Dedifferentiated amniotic fluid mesenchymal stem cell (primary cell): ENCODE measurements at regions not wholly inside any gene's neighbourhood (a gene's known extent, or its start where the extent isn't known, plus 50 kb on each side); places are given as distances from the start of the nearest gene placed in this dataset.

Source experiments
- DNase-seq: peaks from one replicate; pipeline ENCODE4 v3.0.0-alpha.2; 2016; ENCODE audit errors: extremely low spot score

DNA sequence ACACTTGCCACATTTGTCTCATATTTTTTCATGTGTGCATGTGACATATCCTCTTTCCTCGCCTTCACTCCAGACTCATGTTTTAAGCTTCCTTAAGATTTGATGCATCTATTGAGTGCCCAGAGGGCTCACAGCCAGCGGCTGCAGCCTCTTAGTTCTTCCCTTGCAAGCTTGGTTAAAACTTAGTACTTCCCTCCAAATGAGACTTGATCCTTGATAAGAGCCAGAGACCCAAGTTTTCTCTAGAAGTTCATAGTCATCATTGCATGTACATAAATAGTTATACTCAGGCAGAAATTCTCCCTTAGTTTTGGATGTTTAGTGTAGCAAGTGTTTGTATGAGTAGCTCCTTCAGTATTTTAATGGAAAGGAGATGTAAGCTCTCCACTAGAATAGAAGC lies 337.6 kb upstream of the B3GALT2 start:
- DNase-seq, result no peak

GRCh38 chr1:193520472-193520871 lies 334.1 kb upstream of the B3GALT2 start:
- DNase-seq, result no peak

GRCh38 chr1:193519922-193520321 lies 333.5 kb upstream of the B3GALT2 start:
- no peak for DNase-seq

GRCh38 chr1:193516755-193517388 lies 330.5 kb upstream of the B3GALT2 start:
- DNase-seq, result no peak

DNA sequence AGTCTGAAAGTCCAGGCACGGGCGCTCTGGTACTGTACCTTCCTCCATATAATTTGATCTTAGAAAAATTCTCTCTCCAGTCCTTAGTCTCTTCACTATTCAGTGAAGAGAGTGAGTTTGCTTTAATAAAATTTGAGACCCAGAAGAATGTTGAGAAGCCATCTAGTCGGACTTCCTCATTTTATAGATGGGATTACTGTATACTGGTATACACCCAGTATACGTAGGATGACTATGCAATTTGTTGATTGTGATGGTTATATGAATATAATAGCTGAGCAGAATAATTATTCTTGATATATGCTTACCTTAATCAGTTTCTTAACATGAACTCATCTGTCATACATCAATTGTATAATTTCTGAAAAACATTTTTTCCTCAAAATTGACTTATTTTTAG lies 328.0 kb upstream of the B3GALT2 start:
- no peak for DNase-seq

DNA sequence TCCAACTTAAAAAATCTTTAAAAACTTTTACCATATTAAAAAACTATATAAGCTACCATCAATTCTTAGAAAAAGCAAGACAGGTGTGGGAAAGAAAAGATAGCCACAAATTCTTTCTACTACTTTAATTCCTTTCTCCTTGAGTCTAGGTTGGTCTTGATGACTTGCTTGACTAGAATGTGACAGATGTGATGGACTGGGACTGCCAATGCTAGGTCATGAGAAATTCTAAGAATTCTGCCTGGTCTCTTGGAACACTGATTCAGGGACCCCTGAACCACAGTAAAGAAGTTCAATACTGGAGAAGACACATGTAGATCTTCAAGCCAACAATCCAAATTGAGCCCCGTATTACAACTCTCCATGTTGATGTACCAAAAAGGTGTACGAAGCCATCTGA lies 326.6 kb upstream of the B3GALT2 start:
- no peak for DNase-seq

GRCh38 chr1:193504920-193505319 lies 318.5 kb upstream of the B3GALT2 start:
- no peak for DNase-seq

DNA sequence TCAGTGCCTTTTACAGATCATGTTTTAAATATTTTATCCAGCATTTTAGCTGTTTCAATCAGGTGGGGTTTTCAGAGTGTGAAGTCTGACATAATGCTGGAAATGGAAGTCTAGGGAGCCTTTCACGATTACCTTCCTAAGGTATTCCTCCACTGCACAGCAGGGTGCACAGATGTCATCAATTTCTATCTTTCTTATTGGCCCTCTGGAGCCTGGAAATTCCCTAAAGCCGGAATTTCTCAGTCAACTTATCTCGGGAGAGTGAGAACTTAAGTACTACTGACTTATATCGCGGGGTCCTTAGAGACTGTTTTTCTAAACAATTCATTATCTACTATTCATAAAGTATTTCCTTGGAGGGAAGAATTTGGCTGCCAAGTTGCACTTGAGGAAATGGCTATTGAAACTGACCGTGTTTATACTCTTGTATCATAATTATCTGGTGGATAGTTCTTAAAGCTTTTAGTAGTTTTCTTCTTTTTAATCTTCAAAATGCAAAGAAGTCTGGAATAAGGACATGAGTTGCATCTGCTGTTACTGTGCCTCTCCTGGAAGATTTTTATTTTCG lies 311.8 kb upstream of the B3GALT2 start:
- DNase-seq, result no peak

DNA sequence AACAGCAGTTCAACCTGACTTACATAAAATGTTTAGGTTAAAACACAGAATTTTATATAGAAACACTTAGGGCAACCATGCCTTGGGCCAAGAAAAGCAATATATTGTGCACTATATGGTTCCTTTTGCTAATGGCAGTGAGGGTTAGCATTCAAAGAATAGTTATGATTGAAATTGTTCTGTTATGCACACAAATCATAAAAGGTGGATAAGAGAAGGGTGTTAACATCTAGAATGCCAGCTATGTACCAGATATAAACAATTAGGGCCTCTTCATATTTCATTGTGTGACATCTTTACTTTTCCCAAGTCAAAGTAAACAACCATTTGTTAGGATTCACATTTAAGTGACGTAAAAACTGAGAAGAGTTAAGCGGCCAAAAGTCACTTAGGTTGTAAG lies 308.0 kb upstream of the B3GALT2 start:
- no peak for DNase-seq

DNA sequence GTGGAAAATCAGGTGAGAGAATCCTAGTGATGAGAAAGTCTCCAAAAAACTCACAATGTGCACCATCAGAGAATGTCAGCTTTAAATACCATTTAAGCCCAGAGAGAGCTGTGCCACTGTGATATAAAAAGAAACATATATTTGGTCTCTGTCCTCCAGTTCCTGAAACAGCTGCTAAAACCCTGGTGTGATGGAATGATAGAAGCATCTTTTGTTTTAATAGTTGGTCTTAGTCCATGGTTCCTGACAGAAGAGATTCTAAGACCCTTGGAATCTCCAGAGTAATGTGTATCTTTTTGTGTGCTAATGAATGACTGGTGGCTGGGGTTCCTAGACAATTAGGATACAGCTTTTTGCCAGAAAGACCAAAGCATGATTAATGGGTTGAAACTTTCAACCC lies 302.8 kb upstream of the B3GALT2 start:
- DNase-seq, result no peak

DNA sequence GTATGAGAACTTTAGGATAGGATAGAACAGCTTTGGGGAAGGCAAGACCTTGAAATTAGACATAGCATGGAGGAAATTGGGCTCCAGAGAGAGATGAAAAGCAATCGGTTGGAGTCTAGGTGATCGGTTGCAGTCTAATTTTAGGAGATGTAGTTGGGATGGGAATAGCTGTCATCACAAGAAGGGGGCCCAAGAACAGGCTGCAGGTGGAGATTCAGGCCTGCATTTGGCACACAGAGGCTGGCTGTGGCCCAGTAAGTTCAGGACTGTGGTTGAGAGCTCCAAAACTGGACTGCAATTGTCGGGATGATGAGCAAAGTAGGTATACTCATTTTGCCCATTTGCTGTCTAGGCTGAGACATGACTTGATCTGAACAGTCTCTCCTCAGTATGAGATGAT lies 301.3 kb upstream of the B3GALT2 start:
- DNase-seq, result no peak

- DNase-seq, result no peak
Measured at GRCh38 chr1:193486671-193487229, 300.3 kb upstream of the B3GALT2 start.

- no peak for DNase-seq
Measured at GRCh38 chr1:193480755-193481154, 294.3 kb upstream of the B3GALT2 start.

DNA sequence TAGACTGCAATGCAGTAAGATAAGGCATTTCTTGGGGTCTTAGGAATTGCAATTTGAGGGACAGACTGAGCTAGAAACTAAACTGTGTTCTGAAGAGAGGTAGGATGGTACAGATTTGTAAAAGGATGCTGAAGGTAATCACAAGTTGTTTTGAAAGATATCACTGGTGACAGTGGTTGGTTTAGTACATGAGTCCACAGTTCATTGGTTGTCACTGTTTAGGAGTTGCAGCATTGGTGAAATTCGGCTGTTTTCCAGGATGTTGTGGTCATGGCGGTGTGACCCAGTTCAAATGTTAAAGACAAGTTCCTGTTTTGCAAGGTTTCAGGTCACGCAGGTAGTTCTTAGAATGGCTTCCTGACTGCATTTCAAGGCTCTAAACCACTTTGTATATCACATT lies 292.8 kb upstream of the B3GALT2 start:
- DNase-seq, result no peak

DNA sequence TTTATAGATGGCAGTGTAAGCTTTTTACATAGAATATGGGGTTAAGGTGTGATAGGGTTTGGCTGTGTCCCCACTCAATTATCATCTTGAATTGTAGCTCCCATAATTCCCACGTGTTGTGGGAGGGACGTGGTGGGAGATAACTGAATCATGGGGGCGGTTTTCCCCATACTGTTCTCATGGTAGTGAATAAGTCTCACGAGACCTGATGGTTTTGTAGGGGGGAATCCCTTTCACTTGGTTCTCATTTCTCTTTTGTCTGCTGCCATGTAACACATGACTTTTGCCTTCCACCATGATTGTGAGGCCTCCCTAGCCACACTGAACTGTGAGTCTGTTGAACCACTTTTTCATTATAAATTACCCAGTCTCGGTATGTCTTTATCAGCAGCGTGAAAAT lies 290.3 kb upstream of the B3GALT2 start:
- DNase-seq, result no peak

DNA sequence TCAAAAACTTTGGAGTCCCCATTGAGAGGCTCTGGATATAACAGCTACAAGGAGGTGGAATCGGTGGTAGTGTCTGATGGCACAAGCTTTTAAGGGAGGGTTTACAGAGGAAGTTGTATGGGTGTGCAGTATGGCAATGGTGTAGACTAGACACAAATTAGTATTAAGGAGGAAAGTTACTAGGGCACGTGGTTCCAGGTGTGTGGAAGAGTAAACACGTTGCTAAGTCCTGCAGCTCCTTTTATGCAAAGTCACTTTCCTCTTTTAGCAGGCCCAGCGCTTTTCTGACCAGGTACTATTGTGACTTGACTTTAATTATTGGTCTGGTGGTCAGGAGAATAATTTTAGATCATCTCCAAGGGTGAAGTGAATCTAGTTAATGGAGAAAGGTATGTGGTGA lies 287.5 kb upstream of the B3GALT2 start:
- DNase-seq, result no peak

GRCh38 chr1:193472838-193473398 lies 286.5 kb upstream of the B3GALT2 start:
- no peak for DNase-seq

DNA sequence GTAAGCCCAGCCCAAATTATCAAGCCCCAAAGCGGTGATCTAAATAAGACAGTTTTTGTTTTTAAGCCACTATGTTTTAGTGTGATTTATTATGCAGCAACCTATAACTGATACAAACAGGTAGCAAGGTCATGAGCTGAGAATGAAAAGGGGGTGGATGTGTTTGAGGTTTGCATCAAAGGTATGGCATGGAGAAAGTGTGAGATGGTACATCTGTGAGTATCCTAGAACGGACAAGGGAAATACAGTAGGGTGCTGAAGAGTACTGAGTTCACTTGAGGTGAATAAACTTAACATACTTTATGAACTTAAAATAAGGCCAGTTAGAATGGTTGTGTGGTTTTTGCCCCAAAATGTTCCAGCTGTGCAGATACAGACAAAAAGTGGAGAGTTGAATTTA lies 286.0 kb upstream of the B3GALT2 start:
- no peak for DNase-seq

- DNase-seq, result no peak
Measured at GRCh38 chr1:193471981-193472380, 285.6 kb upstream of the B3GALT2 start.

GRCh38 chr1:193463326-193463932 lies 277.0 kb upstream of the B3GALT2 start:
- no peak for DNase-seq

DNA sequence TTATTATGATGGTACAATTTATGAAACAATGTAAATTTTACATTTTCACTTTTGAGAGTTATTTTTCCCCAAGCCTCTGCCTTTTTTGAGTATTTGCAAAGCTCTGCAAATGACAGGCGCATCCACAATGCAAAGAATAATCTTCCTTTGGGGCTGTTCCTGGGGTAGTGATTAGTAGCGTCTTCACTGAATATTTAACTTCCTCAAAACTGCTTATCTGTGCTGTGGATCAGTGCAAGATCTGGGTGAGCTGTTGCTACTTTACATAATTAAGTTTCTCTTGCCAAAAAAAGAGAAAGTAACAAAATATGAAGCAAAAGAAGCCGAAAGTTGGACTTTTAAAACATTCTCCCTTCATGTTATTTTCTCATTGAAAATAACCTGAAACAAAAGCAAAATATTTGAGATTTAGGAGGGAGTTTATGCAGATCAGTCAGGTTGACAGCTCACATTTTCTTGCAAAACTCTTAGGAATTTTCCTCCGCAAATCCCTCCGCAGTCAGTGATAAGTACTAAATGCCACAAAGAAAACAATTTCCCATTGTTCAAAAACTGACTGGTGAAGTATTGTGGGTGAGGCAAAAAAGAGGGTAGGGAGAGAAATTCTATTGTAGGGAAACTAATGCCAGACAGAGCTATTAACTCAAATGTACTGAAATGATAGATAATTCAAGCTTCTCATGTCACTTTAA lies 276.4 kb upstream of the B3GALT2 start:
- no peak for DNase-seq

- no peak for DNase-seq
Measured at GRCh38 chr1:193458628-193459027, 272.2 kb upstream of the B3GALT2 start.
